ENCODE measurements at regions not wholly inside any gene's neighbourhood (a gene's known extent, or its start where the extent isn't known, plus 50 kb on each side); places are given as distances from the start of the nearest gene placed in this dataset.

DNA sequence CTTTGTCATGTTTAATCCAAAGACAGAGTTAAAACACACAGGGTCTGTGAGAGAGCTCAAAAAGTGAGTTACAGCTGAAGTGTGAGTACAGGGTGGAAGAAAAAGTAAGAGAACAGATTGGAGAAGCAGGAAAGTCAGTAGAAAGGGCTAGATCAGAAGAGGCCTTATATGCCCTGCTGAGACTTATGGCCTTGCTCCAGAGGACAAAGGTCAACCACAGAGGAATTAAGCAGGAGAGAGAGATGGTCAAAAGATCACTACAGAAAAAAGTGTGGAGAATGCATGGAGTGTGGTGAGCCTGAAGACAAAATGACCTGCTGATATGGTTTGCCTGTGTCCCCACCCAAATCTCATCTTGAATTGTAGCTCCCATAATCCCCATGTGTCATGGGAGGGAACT lies 213.8 kb downstream of the NEBL start:
- Histone ChIP-seq H3K36me3 (ENCODE audit: control insufficient read depth, insufficient read depth, low read length) (no peaks in the 10 kb centered on the region), H2BK15ac (ENCODE audit: low read depth, low read length) (no peak overlapping the region), H3K4me3 (ENCODE audit: insufficient read depth, low read depth, low read length) (no peak overlapping the region), H2BK5ac (ENCODE audit: low read depth, low read length, poor library complexity, severe bottlenecking) (no peak overlapping the region), H3K4me2 (ENCODE audit: low read depth, low read length) (no peak overlapping the region), H3K18ac (ENCODE audit: low read depth, low read length) (no peak overlapping the region), H2BK120ac (ENCODE audit: low read depth, low read length) (no peak overlapping the region), H3K9me1 (ENCODE audit: insufficient read depth, low read length) (no peaks in the 10 kb centered on the region), H4K20me1 (ENCODE audit: insufficient read depth, low read length) (no peaks in the 10 kb centered on the region), H3K27ac (ENCODE audit: insufficient read depth, low read length) (no peak overlapping the region), H3K9me3 (ENCODE audit: control insufficient read depth, insufficient read depth, low read length) (peaks cover 11% of the 10 kb centered on the region), H4K5ac (ENCODE audit: low read depth, low read length) (no peak overlapping the region), H2AFZ (replicated peaks; ENCODE audit: low read length, poor library complexity) (no peak overlapping the region), H2BK20ac (ENCODE audit: low read depth, low read length) (no peak overlapping the region), H3K79me1 (ENCODE audit: low read depth in 1 of 2, low read length in 2 of 2) (no peaks in the 10 kb centered on the region), H3K56ac (ENCODE audit: extremely low read depth, insufficient read depth, low read length) (no peak overlapping the region), H3K23ac (ENCODE audit: low read depth, low read length) (no peak overlapping the region), H3K27me3 (ENCODE audit: control insufficient read depth, insufficient read depth, low read length) (no peaks in the 10 kb centered on the region), H3K4ac (ENCODE audit: low read depth, low read length) (no peak overlapping the region), H3K4me1 (ENCODE audit: control insufficient read depth, insufficient read depth, low read length) (no peaks in the 10 kb centered on the region), H3K9ac (ENCODE audit: low read depth, low read length) (no peak overlapping the region), H4K91ac (ENCODE audit: insufficient read depth, low read depth, low read length) (no peak overlapping the region), H2AK9ac (replicated peaks; ENCODE audit: low read depth, low read length, poor library complexity) (no peak overlapping the region), H2AK5ac (ENCODE audit: low read depth, low read length) (no peak overlapping the region), H4K8ac (ENCODE audit: low read depth in 2 of 2, low read length in 2 of 2) (no peak overlapping the region), H3K14ac (replicated peaks; ENCODE audit: low read depth, low read length) (no peak overlapping the region)
- no peak for ATAC-seq (ENCODE audit: low read depth)
- no peak for DNase-seq
- dilution Hi-C loops (cut with HindIII; ENCODE audit: low sequenced_read_pairs, unreplicated experiment): no loop called here
- in situ Hi-C loops (cut with MboI; ENCODE audit: low sequenced_read_pairs): no loop called here
- TF ChIP-seq MXI1 (IDR thresholded peaks at IDR 0.05; ENCODE audit: borderline replicate concordance, low read depth, low read length) (no peak), RFX5 (IDR thresholded peaks at IDR 0.05; ENCODE audit: low read depth, low read length) (no peak), BHLHE40 (IDR thresholded peaks at IDR 0.05; ENCODE audit: low read depth, low read length) (no peak), SMC3 (IDR thresholded peaks at IDR 0.05; ENCODE audit: low read depth, low read length) (no peak), MAZ (IDR thresholded peaks at IDR 0.05; ENCODE audit: borderline replicate concordance, low read depth, low read length) (no peak), CEBPB (IDR thresholded peaks at IDR 0.05; ENCODE audit: low read depth, low read length) (no peak), RCOR1 (IDR thresholded peaks at IDR 0.05; ENCODE audit: insufficient replicate concordance, low read length) (no peak), NFE2L2 (IDR thresholded peaks at IDR 0.05; ENCODE audit: low read depth, low read length) (no peak), POLR2A (IDR thresholded peaks at IDR 0.05; ENCODE audit: low read depth, low read length) (no peak), CHD1 (IDR thresholded peaks at IDR 0.05; ENCODE audit: low read depth, low read length) (no peak), MAFK (IDR thresholded peaks at IDR 0.05; ENCODE audit: low read depth, low read length) (no peak)
- TF ChIP-seq, protein P1, sequence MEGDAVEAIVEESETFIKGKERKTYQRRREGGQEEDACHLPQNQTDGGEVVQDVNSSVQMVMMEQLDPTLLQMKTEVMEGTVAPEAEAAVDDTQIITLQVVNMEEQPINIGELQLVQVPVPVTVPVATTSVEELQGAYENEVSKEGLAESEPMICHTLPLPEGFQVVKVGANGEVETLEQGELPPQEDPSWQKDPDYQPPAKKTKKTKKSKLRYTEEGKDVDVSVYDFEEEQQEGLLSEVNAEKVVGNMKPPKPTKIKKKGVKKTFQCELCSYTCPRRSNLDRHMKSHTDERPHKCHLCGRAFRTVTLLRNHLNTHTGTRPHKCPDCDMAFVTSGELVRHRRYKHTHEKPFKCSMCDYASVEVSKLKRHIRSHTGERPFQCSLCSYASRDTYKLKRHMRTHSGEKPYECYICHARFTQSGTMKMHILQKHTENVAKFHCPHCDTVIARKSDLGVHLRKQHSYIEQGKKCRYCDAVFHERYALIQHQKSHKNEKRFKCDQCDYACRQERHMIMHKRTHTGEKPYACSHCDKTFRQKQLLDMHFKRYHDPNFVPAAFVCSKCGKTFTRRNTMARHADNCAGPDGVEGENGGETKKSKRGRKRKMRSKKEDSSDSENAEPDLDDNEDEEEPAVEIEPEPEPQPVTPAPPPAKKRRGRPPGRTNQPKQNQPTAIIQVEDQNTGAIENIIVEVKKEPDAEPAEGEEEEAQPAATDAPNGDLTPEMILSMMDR (conservative IDR thresholded peaks at IDR 0.05; ENCODE audit: low read depth, low read length): no peak
- TF ChIP-seq, protein P2, sequence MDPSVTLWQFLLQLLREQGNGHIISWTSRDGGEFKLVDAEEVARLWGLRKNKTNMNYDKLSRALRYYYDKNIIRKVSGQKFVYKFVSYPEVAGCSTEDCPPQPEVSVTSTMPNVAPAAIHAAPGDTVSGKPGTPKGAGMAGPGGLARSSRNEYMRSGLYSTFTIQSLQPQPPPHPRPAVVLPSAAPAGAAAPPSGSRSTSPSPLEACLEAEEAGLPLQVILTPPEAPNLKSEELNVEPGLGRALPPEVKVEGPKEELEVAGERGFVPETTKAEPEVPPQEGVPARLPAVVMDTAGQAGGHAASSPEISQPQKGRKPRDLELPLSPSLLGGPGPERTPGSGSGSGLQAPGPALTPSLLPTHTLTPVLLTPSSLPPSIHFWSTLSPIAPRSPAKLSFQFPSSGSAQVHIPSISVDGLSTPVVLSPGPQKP (IDR thresholded peaks at IDR 0.05; ENCODE audit: borderline replicate concordance, low read depth, low read length): no peak
- TF ChIP-seq, protein P3, sequence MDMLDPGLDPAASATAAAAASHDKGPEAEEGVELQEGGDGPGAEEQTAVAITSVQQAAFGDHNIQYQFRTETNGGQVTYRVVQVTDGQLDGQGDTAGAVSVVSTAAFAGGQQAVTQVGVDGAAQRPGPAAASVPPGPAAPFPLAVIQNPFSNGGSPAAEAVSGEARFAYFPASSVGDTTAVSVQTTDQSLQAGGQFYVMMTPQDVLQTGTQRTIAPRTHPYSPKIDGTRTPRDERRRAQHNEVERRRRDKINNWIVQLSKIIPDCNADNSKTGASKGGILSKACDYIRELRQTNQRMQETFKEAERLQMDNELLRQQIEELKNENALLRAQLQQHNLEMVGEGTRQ (IDR thresholded peaks at IDR 0.05; ENCODE audit: low read depth, low read length): no peak
- intact Hi-C loops (cut with micrococcal nuclease): no loop called here
- BruUV-seq (replicated peaks): no TSS peak
- POLR2A ChIA-PET (ENCODE audit: unreplicated experiment): no interaction called here
- CTCF ChIA-PET: no interaction called here

All from IMR-90 (cell line).